HepG2 (cell line): ENCODE measurements at regions not wholly inside any gene's neighbourhood (a gene's known extent, or its start where the extent isn't known, plus 50 kb on each side); places are given as distances from the start of the nearest gene placed in this dataset.

Source experiments
- ATAC-seq: fragments of 200-7000 bp; cut with Tn5 transposase; 3 replicates; pipeline ENCODE4 v1.9.1; 2020; ENCODE audit warnings: mild to moderate bottlenecking, moderate library complexity
- BruUV-seq: library from RNA; stranded (reverse); fragments of 400-500 nt; replicated peaks from 2 replicates; lab custom pipeline; 2021; lab: Mats Ljungman, UMichigan
- CTCF ChIA-PET: fragments of 300-600 bp; formaldehyde crosslinking; extraction: SDS; loops from one replicate; lab custom pipeline; 2021; ENCODE audit warnings: low total read pairs, inconsistent platforms, low intra/inter-chr PET ratio; lab: Yijun Ruan, JAX
- POLR2A ChIA-PET: fragments of 350-600 bp; sonication (Branson Sonifier 250); formaldehyde crosslinking; loops from one replicate; lab custom pipeline; 2020; ENCODE audit warnings: antibody characterized with exemption, inconsistent platforms; lab: Yijun Ruan, JAX
- DNase-seq: peaks from one replicate; pipeline ENCODE4 v3.0.0-alpha.2; 2015; ENCODE audit warnings: low spot score
- FAIRE-seq: peaks from 3 replicates; lab custom pipeline; 2011; peaks lifted over from hg19 to GRCh38; lab: Jason Lieb, UNC
- H2AFZ ChIP-seq: one replicate; pipeline ENCODE4 v1.6.1; 2011; ENCODE audit warnings: low read length, inconsistent platforms
- H3K27ac ChIP-seq: fragments of 300-600 bp; 3 replicates; pipeline ENCODE4 v1.8.0; 2011; ENCODE audit warnings: mixed run types, mild to moderate bottlenecking, mixed read lengths, low read length, inconsistent platforms; ENCODE audit not compliant: insufficient read depth; ENCODE audit errors: extremely low read length
- H3K27me3 ChIP-seq, 2 experiments: fragments of 200-600 bp in 1 of 2; 2 replicates in 1 of 2; 3 replicates in 1 of 2; pipeline versions ENCODE4 v1.6.0 to v1.8.0; 2011; ENCODE audit warnings: low read length in 2 of 2, mild to moderate bottlenecking in 2 of 2, moderate library complexity in 2 of 2, inconsistent platforms in 1 of 2; ENCODE audit not compliant: insufficient read depth in 2 of 2, control insufficient read depth in 1 of 2
- H3K36me3 ChIP-seq, 2 experiments: fragments of 200-600 bp in 1 of 2; replicated peaks in 1 of 2; 2 replicates in 1 of 2; 3 replicates in 1 of 2; pipeline versions ENCODE4 v1.5.1 to v1.8.0; 2011; ENCODE audit warnings: low read length in 2 of 2, inconsistent platforms in 1 of 2; ENCODE audit not compliant: insufficient read depth in 2 of 2, control insufficient read depth in 1 of 2
- H3K4me1 ChIP-seq: 2 replicates; pipeline ENCODE4 v1.5.1; 2012; ENCODE audit warnings: low read length, inconsistent platforms; ENCODE audit not compliant: insufficient read depth
- H3K4me2 ChIP-seq: 2 replicates; pipeline ENCODE4 v1.6.0; 2011; ENCODE audit warnings: low read depth, low read length, inconsistent platforms
- H3K4me3 ChIP-seq, 3 experiments: fragments of 200-600 bp in 1 of 3; sonication (generic), shearing (Covaris generic) in 1 of 3; replicated peaks in 1 of 3; 2 replicates each; pipeline ENCODE4 v1.5.1; 2011 to 2016; ENCODE audit warnings: low read length in 3 of 3, inconsistent platforms in 2 of 3, low read depth in 2 of 3, mild to moderate bottlenecking in 2 of 3, control low read depth in 1 of 3, mixed read lengths in 1 of 3; ENCODE audit not compliant: insufficient read depth in 1 of 3
- H3K79me2 ChIP-seq: one replicate; pipeline ENCODE4 v1.6.1; 2011; ENCODE audit warnings: low read length, inconsistent platforms; ENCODE audit not compliant: insufficient read depth
- H3K9ac ChIP-seq: 2 replicates; pipeline ENCODE4 v1.6.0; 2011; ENCODE audit warnings: mild to moderate bottlenecking, low read depth, low read length, inconsistent platforms; ENCODE audit not compliant: insufficient read depth
- H3K9me3 ChIP-seq: 2 replicates; pipeline ENCODE4 v1.5.1; 2012; ENCODE audit warnings: mild to moderate bottlenecking, low read length
- H4K20me1 ChIP-seq: 2 replicates; pipeline ENCODE4 v1.6.0; 2011; ENCODE audit warnings: inconsistent platforms, mild to moderate bottlenecking, low read length, moderate library complexity; ENCODE audit not compliant: insufficient read depth
- CC2D1A ChIP-seq: sonication (generic); formaldehyde crosslinking; IDR thresholded peaks from 2 replicates; pipeline ENCODE4 v1.8.1; 2023; ENCODE audit warnings: mild to moderate bottlenecking, missing genetic modification reagents
- HDAC2 ChIP-seq: sonication (generic); formaldehyde crosslinking; IDR thresholded peaks from 2 replicates; pipeline ENCODE4 v1.4.0; 2020; ENCODE audit warnings: missing genetic modification reagents
- MTA1 ChIP-seq: sonication (generic); formaldehyde crosslinking; IDR thresholded peaks from 2 replicates; pipeline ENCODE4 v1.4.0; 2020; ENCODE audit warnings: missing genetic modification reagents, mild to moderate bottlenecking, borderline replicate concordance
- ZHX2 ChIP-seq, 2 experiments: sonication (generic) in 1 of 2; formaldehyde crosslinking in 1 of 2; IDR thresholded peaks; 2 replicates each; pipeline versions ENCODE4 v1.6.1 to v1.9.0; 2014 to 2022; ENCODE audit warnings: antibody characterized with exemption in 1 of 2, borderline replicate concordance in 1 of 2, inconsistent platforms in 1 of 2, low read depth in 1 of 2, missing genetic modification reagents in 1 of 2
- ZNF33A ChIP-seq: sonication (generic); formaldehyde crosslinking; IDR thresholded peaks from 2 replicates; pipeline ENCODE4 v1.5.1; 2020; ENCODE audit warnings: missing genetic modification reagents, mild to moderate bottlenecking, moderate library complexity, borderline replicate concordance
- WGBS: methylation state at CpG from one replicate; pipeline ENCODE4 v1.1.6; 2017; ENCODE audit warnings: low lambda C conversion rate; 5-methylcytosine and 5-hydroxymethylcytosine counted together
- in situ Hi-C: cut with HindIII; loops from 2 replicates; pipeline ENCODE4 v1.10.0; 2017; ENCODE audit warnings: low pct_unique_long_range_greater_than_20kb; ENCODE audit not compliant: extremely low pct_ligation_motif_present
- intact Hi-C: fragments of 100-400 bp; cut with micrococcal nuclease; formaldehyde crosslinking; loops from one replicate; pipeline ENCODE4 v1.10.0; 2022; ENCODE audit not compliant: unreplicated experiment
- TF ChIP-seq, protein P1 (sequence below): sonication (generic); formaldehyde crosslinking; IDR thresholded peaks from 2 replicates; pipeline ENCODE4 v1.5.0; 2020; ENCODE audit warnings: missing genetic modification reagents
- TF ChIP-seq, protein P2 (sequence below): sonication (generic); formaldehyde crosslinking; IDR thresholded peaks from 2 replicates; pipeline ENCODE4 v1.4.0; 2020; ENCODE audit warnings: missing genetic modification reagents, mild to moderate bottlenecking, borderline replicate concordance
- TF ChIP-seq, protein P3 (sequence below): sonication (generic); formaldehyde crosslinking; IDR thresholded peaks from 2 replicates; pipeline ENCODE4 v1.5.1; 2020; ENCODE audit warnings: missing genetic modification reagents, mild to moderate bottlenecking, borderline replicate concordance

GRCh38 chr9:87442451-87442850, 55.2 kb upstream of the DAPK1 start (continued):
- TF ChIP-seq ZHX2 (IDR thresholded peaks at IDR 0.05; ENCODE audit: low read depth) (no peak), ZHX2 (CRISPR knock-in tag; IDR thresholded peaks at IDR 0.05; ENCODE audit: borderline replicate concordance) (no peak)

GRCh38 chr9:87443006-87443405, 54.7 kb upstream of the DAPK1 start:
- H3K79me2 ChIP-seq: no peaks in the 10 kb centered on the region
- no peak for TF ChIP-seq CC2D1A (CRISPR knock-in tag)
- TF ChIP-seq, protein P1, sequence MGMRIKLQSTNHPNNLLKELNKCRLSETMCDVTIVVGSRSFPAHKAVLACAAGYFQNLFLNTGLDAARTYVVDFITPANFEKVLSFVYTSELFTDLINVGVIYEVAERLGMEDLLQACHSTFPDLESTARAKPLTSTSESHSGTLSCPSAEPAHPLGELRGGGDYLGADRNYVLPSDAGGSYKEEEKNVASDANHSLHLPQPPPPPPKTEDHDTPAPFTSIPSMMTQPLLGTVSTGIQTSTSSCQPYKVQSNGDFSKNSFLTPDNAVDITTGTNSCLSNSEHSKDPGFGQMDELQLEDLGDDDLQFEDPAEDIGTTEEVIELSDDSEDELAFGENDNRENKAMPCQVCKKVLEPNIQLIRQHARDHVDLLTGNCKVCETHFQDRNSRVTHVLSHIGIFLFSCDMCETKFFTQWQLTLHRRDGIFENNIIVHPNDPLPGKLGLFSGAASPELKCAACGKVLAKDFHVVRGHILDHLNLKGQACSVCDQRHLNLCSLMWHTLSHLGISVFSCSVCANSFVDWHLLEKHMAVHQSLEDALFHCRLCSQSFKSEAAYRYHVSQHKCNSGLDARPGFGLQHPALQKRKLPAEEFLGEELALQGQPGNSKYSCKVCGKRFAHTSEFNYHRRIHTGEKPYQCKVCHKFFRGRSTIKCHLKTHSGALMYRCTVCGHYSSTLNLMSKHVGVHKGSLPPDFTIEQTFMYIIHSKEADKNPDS (CRISPR knock-in tag): no peak
- TF ChIP-seq, protein P2, sequence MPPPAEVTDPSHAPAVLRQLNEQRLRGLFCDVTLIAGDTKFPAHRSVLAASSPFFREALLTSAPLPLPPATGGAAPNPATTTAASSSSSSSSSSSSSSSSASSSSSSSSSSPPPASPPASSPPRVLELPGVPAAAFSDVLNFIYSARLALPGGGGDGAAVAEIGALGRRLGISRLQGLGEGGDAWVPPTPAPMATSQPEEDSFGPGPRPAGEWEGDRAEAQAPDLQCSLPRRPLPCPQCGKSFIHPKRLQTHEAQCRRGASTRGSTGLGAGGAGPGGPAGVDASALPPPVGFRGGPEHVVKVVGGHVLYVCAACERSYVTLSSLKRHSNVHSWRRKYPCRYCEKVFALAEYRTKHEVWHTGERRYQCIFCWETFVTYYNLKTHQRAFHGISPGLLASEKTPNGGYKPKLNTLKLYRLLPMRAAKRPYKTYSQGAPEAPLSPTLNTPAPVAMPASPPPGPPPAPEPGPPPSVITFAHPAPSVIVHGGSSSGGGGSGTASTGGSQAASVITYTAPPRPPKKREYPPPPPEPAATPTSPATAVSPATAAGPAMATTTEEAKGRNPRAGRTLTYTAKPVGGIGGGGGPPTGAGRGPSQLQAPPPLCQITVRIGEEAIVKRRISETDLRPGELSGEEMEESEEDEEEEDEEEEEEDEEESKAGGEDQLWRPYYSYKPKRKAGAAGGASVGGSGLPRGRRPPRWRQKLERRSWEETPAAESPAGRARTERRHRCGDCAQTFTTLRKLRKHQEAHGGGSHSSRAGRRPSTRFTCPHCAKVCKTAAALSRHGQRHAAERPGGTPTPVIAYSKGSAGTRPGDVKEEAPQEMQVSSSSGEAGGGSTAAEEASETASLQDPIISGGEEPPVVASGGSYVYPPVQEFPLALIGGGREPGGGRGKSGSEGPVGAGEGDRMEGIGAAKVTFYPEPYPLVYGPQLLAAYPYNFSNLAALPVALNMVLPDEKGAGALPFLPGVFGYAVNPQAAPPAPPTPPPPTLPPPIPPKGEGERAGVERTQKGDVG (CRISPR knock-in tag): no peak
- TF ChIP-seq MTA1 (CRISPR knock-in tag): no peak
- TF ChIP-seq, protein P3, sequence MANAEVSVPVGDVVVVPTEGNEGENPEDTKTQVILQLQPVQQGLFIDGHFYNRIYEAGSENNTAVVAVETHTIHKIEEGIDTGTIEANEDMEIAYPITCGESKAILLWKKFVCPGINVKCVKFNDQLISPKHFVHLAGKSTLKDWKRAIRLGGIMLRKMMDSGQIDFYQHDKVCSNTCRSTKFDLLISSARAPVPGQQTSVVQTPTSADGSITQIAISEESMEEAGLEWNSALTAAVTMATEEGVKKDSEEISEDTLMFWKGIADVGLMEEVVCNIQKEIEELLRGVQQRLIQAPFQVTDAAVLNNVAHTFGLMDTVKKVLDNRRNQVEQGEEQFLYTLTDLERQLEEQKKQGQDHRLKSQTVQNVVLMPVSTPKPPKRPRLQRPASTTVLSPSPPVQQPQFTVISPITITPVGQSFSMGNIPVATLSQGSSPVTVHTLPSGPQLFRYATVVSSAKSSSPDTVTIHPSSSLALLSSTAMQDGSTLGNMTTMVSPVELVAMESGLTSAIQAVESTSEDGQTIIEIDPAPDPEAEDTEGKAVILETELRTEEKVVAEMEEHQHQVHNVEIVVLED (CRISPR knock-in tag): no peak
- TF ChIP-seq ZNF33A: no peak
- no peak for TF ChIP-seq HDAC2 (CRISPR knock-in tag)
- TF ChIP-seq, all 625 proteins: peak for 0
- no TSS peak for BruUV-seq
- CTCF ChIA-PET: no interaction called here
- ATAC-seq: no peak
- Histone ChIP-seq H3K36me3 (no peaks in the 10 kb centered on the region), H3K27ac (no peak overlapping the region), H3K9ac (no peak overlapping the region), H3K4me2 (no peak overlapping the region), H3K4me1 (peaks cover 7% of the 10 kb centered on the region; the same call in 1 of the 2 replicates), H2AFZ (no peak overlapping the region), H3K4me3 (no peak overlapping the region), H3K9me3 (no peaks in the 10 kb centered on the region), H3K27me3 (no peaks in the 10 kb centered on the region), H4K20me1 (no peaks in the 10 kb centered on the region)
- POLR2A ChIA-PET: no interaction called here
- whole genome bisulfite sequencing: 75% methylated on average over 1 of the region's 2 CpGs
- intact Hi-C loops (no loop called here), in situ Hi-C loops (no loop called here)
- no peak for FAIRE-seq
- no peak for DNase-seq
